Spleen (tissue), 11 donors: ENCODE measurements at regions not wholly inside any gene's neighbourhood (a gene's known extent, or its start where the extent isn't known, plus 50 kb on each side); places are given as distances from the start of the nearest gene placed in this dataset.

Source experiments
- DNase-seq: peaks from one replicate; pipeline ENCODE4 v3.0.0-alpha.2; 2020
- H3K27ac ChIP-seq, 8 donors: fragments of 200-600 bp; sonication (generic) in 7 of 8; 1 replicate in 4 of 8; 2 replicates in 4 of 8; pipeline versions ENCODE4 v1.5.0 to v1.8.0; 2016 to 2021; ENCODE audit warnings: inconsistent platforms in 4 of 8, mild to moderate bottlenecking in 4 of 8, moderate library complexity in 1 of 8
- H3K27me3 ChIP-seq, 7 donors: fragments of 200-600 bp; sonication (generic) in 6 of 7; replicated peaks in 1 of 7; 1 replicate in 4 of 7; 2 replicates in 3 of 7; pipeline versions ENCODE4 v1.5.0 to v1.8.0; 2016 to 2021; ENCODE audit warnings: inconsistent platforms in 3 of 7, mild to moderate bottlenecking in 1 of 7
- H3K36me3 ChIP-seq, 6 donors: fragments of 200-600 bp; sonication (generic) in 5 of 6; 1 replicate in 4 of 6; 2 replicates in 2 of 6; pipeline versions ENCODE4 v1.5.0 to v1.8.0; 2016 to 2021; ENCODE audit warnings: inconsistent platforms in 2 of 6
- H3K4me1 ChIP-seq, 6 donors: fragments of 200-600 bp; sonication (generic) in 5 of 6; 1 replicate in 3 of 6; 2 replicates in 3 of 6; pipeline versions ENCODE4 v1.5.0 to v1.8.0; 2016 to 2021; ENCODE audit warnings: inconsistent platforms in 3 of 6
- H3K4me3 ChIP-seq, 8 donors: fragments of 200-600 bp; sonication (generic) in 7 of 8; 1 replicate in 4 of 8; 2 replicates in 4 of 8; pipeline versions ENCODE4 v1.5.0 to v1.8.0; 2016 to 2021; ENCODE audit warnings: inconsistent platforms in 4 of 8, mild to moderate bottlenecking in 4 of 8, moderate library complexity in 2 of 8
- H3K9me3 ChIP-seq, 8 donors: fragments of 200-600 bp; sonication (generic) in 7 of 8; 1 replicate in 4 of 8; 2 replicates in 4 of 8; pipeline versions ENCODE4 v1.5.0 to v1.8.0; 2016 to 2021; ENCODE audit warnings: inconsistent platforms in 4 of 8
- CTCF ChIP-seq, 11 experiments: fragments of 200-600 bp in 7 of 11; fragments of 450-650 bp in 4 of 11; sonication (generic) in 4 of 11; IDR thresholded peaks in 8 of 11; conservative IDR thresholded peaks in 3 of 11; 1 replicate in 7 of 11; 2 replicates in 4 of 11; pipeline versions ENCODE4 v1.4.0 to v1.8.0; 2016 to 2021; ENCODE audit warnings: antibody characterized with exemption in 11 of 11, inconsistent platforms in 4 of 11, mild to moderate bottlenecking in 1 of 11
- POLR2A ChIP-seq, 3 donors: fragments of 450-650 bp; IDR thresholded peaks; one replicate each; pipeline ENCODE4 v1.5.1; 2017; ENCODE audit warnings: antibody characterized with exemption in 3 of 3, mild to moderate bottlenecking in 1 of 3
- POLR2AphosphoS5 ChIP-seq, 3 donors: sonication (generic); formaldehyde crosslinking; IDR thresholded peaks; one replicate each; pipeline ENCODE4 v1.5.1; 2017; ENCODE audit warnings: antibody characterized with exemption in 3 of 3
- WGBS, 5 donors: extraction: QIAGEN DNeasy Blood & Tissue Kit in 3 of 5; methylation state at CpG; one replicate each; pipeline versions ENCODE4 v1.1.5 to v1.1.7; 2013 to 2018; 5-methylcytosine and 5-hydroxymethylcytosine counted together
- intact Hi-C: fragments of 100-400 bp; cut with DNase I; formaldehyde crosslinking; loops from one replicate; pipeline ENCODE4 v1.15.0; 2023; ENCODE audit warnings: low total_unique reads
- donor health status: healthy with polysubstance abuse.
- donor health status: DM: no; HTN: no; CAD: no; lungs with moderate emphysema.
- donor health status: DM: no; HTN: no; CAD: no.
- donor health status: Bipolar disorder and iron deficiency.
- donor health status: healthy.
- donor health status: DM: no; HTN: no; CAD: no.
- donor health status: DM: yes; HTN: yes; CAD: no.

- intact Hi-C loops: no loop called here
- H3K27me3 ChIP-seq: peaks cover 0 to 35% (median 0%) of the 10 kb centered on the region in 7 donors
- no peak for DNase-seq
- H3K9me3 ChIP-seq: no peaks in the 10 kb centered on the region
- TF ChIP-seq CTCF (IDR thresholded peaks at IDR 0.05 in 8 of 11, conservative IDR thresholded peaks at IDR 0.05 in 3 of 11) (no peak), POLR2AphosphoS5 (IDR thresholded peaks at IDR 0.05) (no peak), POLR2A (IDR thresholded peaks at IDR 0.05) (no peak)
- WGBS, 5 donors: 70 to 84% (median 71%) methylated on average over 2 of the region's 2 CpGs
- H3K36me3 ChIP-seq: no peaks in the 10 kb centered on the region
- no peak overlapping the region for H3K4me3 ChIP-seq
- H3K27ac ChIP-seq: no peak overlapping the region
- H3K4me1 ChIP-seq: no peaks in the 10 kb centered on the region
These were observed 675.0 kb downstream of the TMEM121 start for GRCh38 chr14:106201376-106201775.

DNA sequence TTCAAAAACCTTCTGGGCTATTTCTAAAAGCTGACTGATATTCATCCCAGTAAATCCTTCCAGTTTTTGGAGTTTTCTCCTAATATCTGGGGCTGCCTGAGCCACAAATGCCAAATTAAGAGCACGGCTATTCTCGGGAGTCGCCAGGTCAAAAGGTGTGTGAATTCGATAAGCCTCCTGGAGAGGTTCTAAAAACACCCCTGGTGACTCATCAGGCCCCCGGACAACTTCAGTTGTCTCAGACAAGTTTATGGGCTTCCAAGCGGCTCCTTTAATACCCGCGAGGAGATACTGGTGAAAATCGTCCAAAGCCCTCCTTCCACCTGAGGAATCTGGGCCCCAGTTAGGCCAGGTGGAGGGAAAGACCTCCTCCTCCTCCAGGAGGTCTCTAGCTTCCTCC, 677.1 kb downstream of the TMEM121 start:
- no peaks in the 10 kb centered on the region for H3K36me3 ChIP-seq
- no peaks in the 10 kb centered on the region for H3K9me3 ChIP-seq
- no peak overlapping the region for H3K4me3 ChIP-seq
- peaks cover 0 to 31% (median 0%) of the 10 kb centered on the region in 7 donors for H3K27me3 ChIP-seq
- no peak for DNase-seq
- TF ChIP-seq CTCF (IDR thresholded peaks at IDR 0.05 in 8 of 11, conservative IDR thresholded peaks at IDR 0.05 in 3 of 11): no peak
- intact Hi-C loops: no loop called here
- H3K4me1 ChIP-seq: no peaks in the 10 kb centered on the region
- whole genome bisulfite sequencing, 5 donors: 82 to 89% (median 87%) methylated on average over 9 of the region's 9 CpGs
- H3K27ac ChIP-seq: no peak overlapping the region

DNA sequence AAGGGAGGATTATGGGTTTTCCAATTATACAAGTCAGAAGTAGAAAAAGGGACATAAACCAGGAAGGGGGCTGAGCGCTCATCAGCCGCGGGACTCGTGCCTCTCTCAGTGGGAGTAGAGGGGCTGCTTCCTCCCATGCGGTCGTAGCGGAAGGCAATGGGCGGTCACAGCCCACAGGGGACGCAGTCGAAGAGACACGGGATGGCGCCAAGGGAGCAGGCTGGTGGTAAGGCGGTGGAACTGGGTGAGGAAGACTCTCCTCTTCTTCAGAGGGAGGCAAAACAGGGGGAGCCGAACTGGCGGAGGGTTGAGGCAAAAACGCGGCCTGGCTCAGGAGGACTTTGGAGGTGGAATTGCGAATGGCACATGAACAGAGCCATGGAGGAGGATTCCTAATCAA, 677.7 kb downstream of the TMEM121 start:
- no peak overlapping the region for H3K4me3 ChIP-seq
- no peak overlapping the region for H3K27ac ChIP-seq
- TF ChIP-seq CTCF (IDR thresholded peaks at IDR 0.05 in 8 of 11, conservative IDR thresholded peaks at IDR 0.05 in 3 of 11): no peak
- TF ChIP-seq POLR2A (IDR thresholded peaks at IDR 0.05): no peak
- no peak for TF ChIP-seq POLR2AphosphoS5 (IDR thresholded peaks at IDR 0.05)
- 85 to 94% (median 89%) methylated on average over 15 to 18 of the region's 18 CpGs for WGBS, 5 donors
- H3K9me3 ChIP-seq: no peaks in the 10 kb centered on the region
- intact Hi-C loops: no loop called here
- DNase-seq: no peak
- H3K4me1 ChIP-seq: no peaks in the 10 kb centered on the region
- no peaks in the 10 kb centered on the region for H3K36me3 ChIP-seq
- peaks cover 0 to 28% (median 0%) of the 10 kb centered on the region in 7 donors for H3K27me3 ChIP-seq

DNA sequence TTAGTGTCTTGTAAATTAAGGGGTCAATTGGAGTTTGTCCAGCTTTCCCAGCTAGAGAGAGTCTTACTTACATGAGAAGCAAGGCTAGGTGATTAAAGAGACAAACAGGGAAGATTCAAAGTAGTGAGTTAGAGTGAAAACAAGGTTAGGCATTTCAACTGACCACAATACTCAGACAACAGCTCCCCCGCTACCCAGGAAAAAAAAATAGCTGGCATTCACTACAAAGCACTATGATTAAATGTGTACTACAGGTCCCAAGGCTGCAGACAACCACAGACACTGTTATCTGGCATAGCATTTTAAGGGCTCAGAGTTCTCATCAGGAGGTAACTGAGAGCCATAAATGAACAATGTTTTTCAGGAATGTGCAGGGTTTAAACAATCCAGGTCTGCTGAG, 680.9 kb downstream of the TMEM121 start:
- no peak overlapping the region for H3K27ac ChIP-seq
- H3K4me1 ChIP-seq: no peaks in the 10 kb centered on the region
- peaks cover 0 to 19% (median 0%) of the 10 kb centered on the region in 7 donors for H3K27me3 ChIP-seq
- no peak overlapping the region for H3K4me3 ChIP-seq
- WGBS, 5 donors: 47 to 71% (median 58%) methylated on average over 1 of the region's 1 CpG
- DNase-seq: no peak
- no peaks in the 10 kb centered on the region for H3K36me3 ChIP-seq
- TF ChIP-seq CTCF (IDR thresholded peaks at IDR 0.05 in 8 of 11, conservative IDR thresholded peaks at IDR 0.05 in 3 of 11): no peak
- no peak for TF ChIP-seq POLR2AphosphoS5 (IDR thresholded peaks at IDR 0.05)
- no peak for TF ChIP-seq POLR2A (IDR thresholded peaks at IDR 0.05)
- no peaks in the 10 kb centered on the region for H3K9me3 ChIP-seq
- intact Hi-C loops: no loop called here
